T-cell (primary cell): ENCODE measurements at regions not wholly inside any gene's neighbourhood (a gene's known extent, or its start where the extent isn't known, plus 50 kb on each side); places are given as distances from the start of the nearest gene placed in this dataset.

Experiments used
- ATAC-seq, 4 experiments: fragments of 200-7000 bp in 3 of 4; fragments of 150-1000 bp in 1 of 4; cut with Tn5 transposase; replicated peaks in 1 of 4; 1 replicate in 3 of 4; 2 replicates in 1 of 4; pipeline ENCODE4 v1.10.0; 2021; ENCODE audit warnings: moderate library complexity in 3 of 4, mild to moderate bottlenecking in 2 of 4, moderate number of reproducible peaks in 1 of 4
- CTCF ChIA-PET, 2 donors: fragments of 300-600 bp; sonication (Branson Sonifier 250); formaldehyde crosslinking; loops; one replicate each; lab custom pipeline; 2022; ENCODE audit warnings: antibody characterized with exemption in 2 of 2; lab: Charles Lee
- POLR2A ChIA-PET, 2 donors: fragments of 300-600 bp; sonication (Branson Sonifier 250); formaldehyde crosslinking; loops; one replicate each; lab custom pipeline; 2022; ENCODE audit warnings: antibody characterized with exemption in 2 of 2; lab: Charles Lee
- DNase-seq, 35 experiments: peaks; one replicate each; pipeline versions ENCODE4 v3.0.0 to v3.0.0-alpha.2; 2013 to 2023
- H3K27ac ChIP-seq: one replicate; pipeline ENCODE4 v1.5.1; 2013; ENCODE audit warnings: low read length
- H3K27me3 ChIP-seq, 2 experiments: replicated peaks in 1 of 2; 1 replicate in 1 of 2; 2 replicates in 1 of 2; pipeline versions ENCODE4 v1.6.1 to v1.7.0; 2013; ENCODE audit warnings: low read length in 1 of 2, mixed read lengths in 1 of 2; ENCODE audit not compliant: control insufficient read depth in 2 of 2, insufficient read depth in 2 of 2; ENCODE audit errors: extremely low read depth in 1 of 2
- H3K36me3 ChIP-seq, 2 donors: 1 replicate in 1 of 2; 2 replicates in 1 of 2; pipeline versions ENCODE4 v1.6.1 to v1.7.0; 2013; ENCODE audit warnings: low read length in 1 of 2; ENCODE audit not compliant: control insufficient read depth in 2 of 2, insufficient read depth in 1 of 2; ENCODE audit errors: extremely low read depth in 1 of 2
- H3K4me1 ChIP-seq, 2 experiments: 1 replicate in 1 of 2; 2 replicates in 1 of 2; pipeline versions ENCODE4 v1.6.1 to v1.7.0; 2013; ENCODE audit warnings: low read length in 2 of 2, mixed read lengths in 1 of 2; ENCODE audit not compliant: insufficient read depth in 2 of 2, control insufficient read depth in 1 of 2; ENCODE audit errors: extremely low read depth in 1 of 2
- H3K4me3 ChIP-seq, 2 donors: 1 replicate in 1 of 2; 2 replicates in 1 of 2; pipeline versions ENCODE4 v1.5.1 to v1.7.0; 2013; ENCODE audit warnings: mild to moderate bottlenecking in 2 of 2, low read length in 1 of 2, moderate library complexity in 1 of 2; ENCODE audit not compliant: control insufficient read depth in 1 of 2; ENCODE audit errors: extremely low read depth in 1 of 2
- H3K9me3 ChIP-seq: 2 replicates; pipeline ENCODE4 v1.7.0; 2013
- H3K27ac Mint-ChIP-seq, 2 donors: one replicate each; pipeline ENCODE4 v1.8.0; 2020 to 2021; ENCODE audit warnings: mild to moderate bottlenecking in 2 of 2, mixed read lengths in 2 of 2
- H3K27me3 Mint-ChIP-seq, 2 donors: one replicate each; pipeline ENCODE4 v1.8.0; 2021 to 2022; ENCODE audit warnings: mixed read lengths in 2 of 2
- H3K36me3 Mint-ChIP-seq: one replicate; pipeline ENCODE4 v1.8.0; 2021; ENCODE audit warnings: mixed read lengths
- H3K4me1 Mint-ChIP-seq, 3 donors: one replicate each; pipeline ENCODE4 v1.8.0; 2020 to 2022; ENCODE audit warnings: mixed read lengths in 3 of 3, mild to moderate bottlenecking in 1 of 3
- H3K4me3 Mint-ChIP-seq, 3 donors: one replicate each; pipeline ENCODE4 v1.8.0; 2020 to 2022; ENCODE audit warnings: mild to moderate bottlenecking in 3 of 3, mixed read lengths in 3 of 3, moderate library complexity in 3 of 3
- H3K9me3 Mint-ChIP-seq, 3 donors: one replicate each; pipeline ENCODE4 v1.8.0; 2020 to 2022; ENCODE audit warnings: mixed read lengths in 3 of 3
- WGBS: methylation state at CpG from one replicate; pipeline ENCODE4 v1.1.5; 2013; ENCODE audit warnings: missing lambda C conversion rate; ENCODE audit not compliant: insufficient coverage; 5-methylcytosine and 5-hydroxymethylcytosine counted together

- ATAC-seq (no peak), DNase-seq (peak in 1 of 35 experiments; percentile 23)
- no peaks in the 10 kb centered on the region for H3K9me3 ChIP-seq
- no peaks in the 10 kb centered on the region for H3K36me3 ChIP-seq
- H3K27ac Mint-ChIP-seq = no peak overlapping the region
- no peak overlapping the region for H3K4me3 ChIP-seq
- ChIA-PET CTCF (no interaction called here), POLR2A (no interaction called here)
- H3K9me3 Mint-ChIP-seq = no peaks in the 10 kb centered on the region
- H3K4me1 ChIP-seq = peaks cover 0 to 19% of the 10 kb centered on the region in 2 experiments
- peaks cover 13 to 24% (median 23%) of the 10 kb centered on the region in 3 donors for H3K4me1 Mint-ChIP-seq
- no CpG with 5 or more reads among the region's 8 CpGs for WGBS
- H3K4me3 Mint-ChIP-seq = no peak overlapping the region
- H3K27me3 ChIP-seq = peaks cover 0 to 26% of the 10 kb centered on the region in 2 experiments
- no peak overlapping the region for H3K27ac ChIP-seq
- peaks cover 3% of the 10 kb centered on the region for H3K36me3 Mint-ChIP-seq
- H3K27me3 Mint-ChIP-seq = peaks cover 18 to 38% of the 10 kb centered on the region in 2 donors
Measured at GRCh38 chr11:134652586-134653255, 240.7 kb upstream of the B3GAT1 start.

- 40% methylated on average over 2 of the region's 5 CpGs for WGBS
- CTCF ChIA-PET = no interaction called here
- no peak for ATAC-seq
Measured at GRCh38 chr11:134647066-134647743, 235.2 kb upstream of the B3GAT1 start.

GRCh38 chr11:134646561-134646960, 234.5 kb upstream of the B3GAT1 start:
- Histone ChIP-seq H3K4me3 (no peak overlapping the region), H3K27me3 (peaks cover 0 to 20% of the 10 kb centered on the region in 2 experiments), H3K4me1 (no peaks in the 10 kb centered on the region), H3K9me3 (no peaks in the 10 kb centered on the region), H3K27ac (no peak overlapping the region), H3K36me3 (no peaks in the 10 kb centered on the region)
- peak in 1 of 35 experiments; percentile 21 for DNase-seq
- CTCF ChIA-PET = no interaction called here
- Mint-ChIP-seq H3K36me3 (no peaks in the 10 kb centered on the region), H3K9me3 (no peaks in the 10 kb centered on the region), H3K27ac (no peak overlapping the region), H3K27me3 (peaks cover 3 to 24% of the 10 kb centered on the region in 2 donors), H3K4me3 (no peak overlapping the region), H3K4me1 (peaks cover 0 to 2% (median 0%) of the 10 kb centered on the region in 3 donors)
- no peak for ATAC-seq
- POLR2A ChIA-PET = no interaction called here

More at GRCh38 chr11:134647066-134647743, 235.2 kb upstream of the B3GAT1 start:
- no peak overlapping the region for H3K4me3 ChIP-seq
- Mint-ChIP-seq H3K4me1 (peaks cover 0 to 2% (median 0%) of the 10 kb centered on the region in 3 donors), H3K36me3 (no peaks in the 10 kb centered on the region), H3K27me3 (peaks cover 3 to 26% of the 10 kb centered on the region in 2 donors), H3K4me3 (no peak overlapping the region), H3K9me3 (no peaks in the 10 kb centered on the region), H3K27ac (no peak overlapping the region)
- peaks cover 0 to 21% of the 10 kb centered on the region in 2 experiments for H3K27me3 ChIP-seq
- no peaks in the 10 kb centered on the region for H3K36me3 ChIP-seq
- POLR2A ChIA-PET = no interaction called here
- H3K9me3 ChIP-seq = no peaks in the 10 kb centered on the region
- H3K4me1 ChIP-seq = no peaks in the 10 kb centered on the region
- no peak overlapping the region for H3K27ac ChIP-seq
- peak in 1 of 35 experiments; percentile 17 for DNase-seq

GRCh38 chr11:134645576-134645975, 233.5 kb upstream of the B3GAT1 start:
- WGBS = 61% methylated on average over 4 of the region's 5 CpGs
- POLR2A ChIA-PET = no interaction called here
- Histone ChIP-seq H3K4me3 (no peak overlapping the region), H3K27me3 (peaks cover 0 to 27% of the 10 kb centered on the region in 2 experiments), H3K36me3 (no peaks in the 10 kb centered on the region), H3K27ac (no peak overlapping the region), H3K9me3 (no peaks in the 10 kb centered on the region), H3K4me1 (no peaks in the 10 kb centered on the region)
- ATAC-seq (no peak), DNase-seq (no peak)
- Mint-ChIP-seq H3K4me3 (no peak overlapping the region), H3K27me3 (peaks cover 3 to 24% of the 10 kb centered on the region in 2 donors), H3K27ac (no peak overlapping the region), H3K36me3 (no peaks in the 10 kb centered on the region), H3K9me3 (no peaks in the 10 kb centered on the region), H3K4me1 (peaks cover 0 to 2% (median 0%) of the 10 kb centered on the region in 3 donors)
- CTCF ChIA-PET = no interaction called here

- no peak overlapping the region for H3K4me3 ChIP-seq
- CTCF ChIA-PET = no interaction called here
- no peaks in the 10 kb centered on the region for H3K9me3 Mint-ChIP-seq
- no peaks in the 10 kb centered on the region for H3K36me3 Mint-ChIP-seq
- H3K27me3 ChIP-seq = peaks cover 0 to 30% of the 10 kb centered on the region in 2 experiments
- no peak overlapping the region for H3K4me3 Mint-ChIP-seq
- POLR2A ChIA-PET = no interaction called here
- peak in 1 of 4 experiments; percentile 15 for ATAC-seq
- WGBS = 69% methylated on average over 11 of the region's 20 CpGs
- H3K36me3 ChIP-seq = no peaks in the 10 kb centered on the region
- peaks cover 3 to 24% of the 10 kb centered on the region in 2 donors for H3K27me3 Mint-ChIP-seq
- H3K27ac ChIP-seq = no peak overlapping the region
- DNase-seq = peak in 1 of 35 experiments; percentile 21
- H3K27ac Mint-ChIP-seq = no peak overlapping the region
- no peaks in the 10 kb centered on the region for H3K4me1 ChIP-seq
- H3K9me3 ChIP-seq = no peaks in the 10 kb centered on the region
- H3K4me1 Mint-ChIP-seq = peaks cover 0 to 2% (median 0%) of the 10 kb centered on the region in 3 donors
Measured at GRCh38 chr11:134644476-134645456, 232.7 kb upstream of the B3GAT1 start.
